ENCODE measurements at regions not wholly inside any gene's neighbourhood (a gene's known extent, or its start where the extent isn't known, plus 50 kb on each side); places are given as distances from the start of the nearest gene placed in this dataset.

DNA sequence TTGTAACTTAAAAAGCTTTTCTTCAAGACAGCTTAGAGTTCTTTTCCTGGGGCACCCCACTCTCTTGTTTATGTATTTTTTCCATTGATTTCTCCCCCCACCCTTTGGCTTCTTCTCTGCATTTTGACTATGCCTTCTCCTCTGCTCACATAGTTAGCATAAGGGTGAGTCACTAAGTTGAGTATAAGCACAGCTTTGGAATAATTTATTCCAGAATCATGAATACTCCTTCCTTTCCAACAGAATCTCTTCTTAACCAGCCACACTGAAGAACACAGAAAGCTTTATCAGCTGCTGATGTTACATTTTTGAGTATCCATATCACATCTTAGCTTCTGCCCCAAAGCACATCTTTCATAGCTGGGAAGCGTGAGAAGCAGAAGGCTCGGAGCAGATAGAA, 449.5 kb upstream of the MKI67 start:
- no peak for TF ChIP-seq CTCF (IDR thresholded peaks at IDR 0.05; ENCODE audit: unreplicated experiment in 3 of 3)
- peaks cover 14% of the 10 kb centered on the region for H3K27me3 Mint-ChIP-seq (ENCODE audit: low read depth)
- no peaks in the 10 kb centered on the region for H3K36me3 Mint-ChIP-seq (ENCODE audit: low read depth)
- H3K4me3 Mint-ChIP-seq, result peak overlapping the region in 1 of 3 experiments; percentile 35
- H3K4me1 Mint-ChIP-seq, result peaks cover 78% of the 10 kb centered on the region
- peak overlapping the region; percentile 71 to 91 (median 90) for H3K27ac Mint-ChIP-seq
- H3K9me3 Mint-ChIP-seq, result no peaks in the 10 kb centered on the region

DNA sequence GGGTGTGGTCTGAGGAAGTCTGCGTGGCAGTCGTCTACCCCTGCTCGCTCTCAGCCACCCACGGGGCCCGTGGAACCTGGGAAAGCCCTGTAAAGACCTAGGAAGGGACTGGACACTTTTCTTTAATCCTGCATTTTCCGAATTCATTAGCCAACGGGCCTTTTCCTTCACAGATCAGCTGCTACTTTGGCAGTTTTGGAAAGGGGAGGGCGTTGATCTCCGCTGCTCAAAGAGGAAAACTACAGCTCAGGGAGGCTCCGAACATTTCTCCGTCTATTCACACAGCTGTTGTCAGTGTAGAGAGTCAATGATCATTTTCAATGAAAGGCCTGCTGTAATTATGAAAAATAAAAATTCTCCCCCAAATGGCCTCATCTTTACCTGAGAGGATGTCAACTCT, 450.1 kb upstream of the MKI67 start:
- Mint-ChIP-seq H3K36me3 (ENCODE audit: low read depth) (no peaks in the 10 kb centered on the region), H3K4me1 (peaks cover 75% of the 10 kb centered on the region), H3K27ac (peak overlapping the region; percentile 17 to 90 (median 39)), H3K27me3 (ENCODE audit: low read depth) (peaks cover 13% of the 10 kb centered on the region), H3K4me3 (no peak overlapping the region), H3K9me3 (no peaks in the 10 kb centered on the region)
- TF ChIP-seq CTCF (IDR thresholded peaks at IDR 0.05; ENCODE audit: unreplicated experiment in 3 of 3), result no peak

DNA sequence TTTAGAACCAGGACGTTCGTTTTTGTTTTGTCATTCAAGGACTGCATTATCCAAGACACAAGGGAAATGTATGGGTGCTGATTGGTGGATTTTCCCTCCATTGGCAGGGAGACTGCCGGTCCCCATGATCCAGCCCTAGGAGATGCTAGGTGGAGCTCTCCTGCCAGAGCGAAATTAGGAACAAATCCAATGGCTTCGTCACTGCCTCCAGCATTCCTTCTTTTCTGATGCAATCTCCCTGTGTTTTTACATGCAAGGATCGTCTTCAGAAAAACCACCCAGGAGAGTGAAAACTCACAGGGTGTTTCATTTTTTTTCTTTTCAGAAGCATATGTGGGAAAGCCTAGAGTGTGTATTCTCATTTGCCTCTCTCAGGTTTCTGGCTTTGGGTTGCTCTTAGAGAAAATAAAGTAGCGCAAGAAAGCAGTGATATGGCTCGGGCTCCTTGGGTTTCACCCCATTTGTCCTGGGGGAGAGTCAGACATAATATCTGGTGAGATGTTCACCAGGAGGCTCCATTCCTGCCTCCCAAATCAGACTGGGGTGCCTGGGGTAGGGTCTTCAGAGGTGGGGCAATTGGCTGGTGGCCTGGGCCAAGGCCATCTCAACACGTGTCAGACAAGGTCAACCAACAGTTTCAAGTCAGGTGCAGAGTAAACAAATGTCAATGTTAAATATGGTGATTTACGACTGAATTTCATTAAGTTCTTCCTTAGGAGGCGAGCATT, 450.9 kb upstream of the MKI67 start:
- H3K36me3 Mint-ChIP-seq (ENCODE audit: low read depth), result no peaks in the 10 kb centered on the region
- no peak overlapping the region for H3K4me3 Mint-ChIP-seq
- no peaks in the 10 kb centered on the region for H3K9me3 Mint-ChIP-seq
- peaks cover 8% of the 10 kb centered on the region for H3K27me3 Mint-ChIP-seq (ENCODE audit: low read depth)
- H3K4me1 Mint-ChIP-seq, result peaks cover 67% of the 10 kb centered on the region
- peak overlapping the region in 2 of 3 experiments; percentile 35 to 90 for H3K27ac Mint-ChIP-seq
- TF ChIP-seq CTCF (IDR thresholded peaks at IDR 0.05; ENCODE audit: unreplicated experiment in 3 of 3), result no peak

- no peak overlapping the region for H3K4me3 Mint-ChIP-seq
- H3K4me1 Mint-ChIP-seq, result peaks cover 64% of the 10 kb centered on the region
- TF ChIP-seq CTCF (IDR thresholded peaks at IDR 0.05; ENCODE audit: unreplicated experiment in 3 of 3), result no peak
- peak overlapping the region in 2 of 3 experiments; percentile 24 to 49 for H3K27ac Mint-ChIP-seq
- no peaks in the 10 kb centered on the region for H3K36me3 Mint-ChIP-seq (ENCODE audit: low read depth)
- H3K9me3 Mint-ChIP-seq, result no peaks in the 10 kb centered on the region
- peaks cover 8% of the 10 kb centered on the region for H3K27me3 Mint-ChIP-seq (ENCODE audit: low read depth)
These were observed 451.9 kb upstream of the MKI67 start for GRCh38 chr10:128577958-128578750.

- H3K4me1 Mint-ChIP-seq, result peaks cover 58% of the 10 kb centered on the region
- H3K4me3 Mint-ChIP-seq, result no peak overlapping the region
- no peak for TF ChIP-seq CTCF (IDR thresholded peaks at IDR 0.05; ENCODE audit: unreplicated experiment in 3 of 3)
- no peaks in the 10 kb centered on the region for H3K36me3 Mint-ChIP-seq (ENCODE audit: low read depth)
- no peaks in the 10 kb centered on the region for H3K9me3 Mint-ChIP-seq
- H3K27me3 Mint-ChIP-seq (ENCODE audit: low read depth), result peaks cover 8% of the 10 kb centered on the region
- H3K27ac Mint-ChIP-seq, result peak overlapping the region in 2 of 3 experiments; percentile 53 to 60
These were observed 452.5 kb upstream of the MKI67 start for GRCh38 chr10:128578766-128579165.
